ENCODE measurements at regions not wholly inside any gene's neighbourhood (a gene's known extent, or its start where the extent isn't known, plus 50 kb on each side); places are given as distances from the start of the nearest gene placed in this dataset.

- TF ChIP-seq MAX (IDR thresholded peaks at IDR 0.05; ENCODE audit: low read depth) (no peak), YY1 (IDR thresholded peaks at IDR 0.05; ENCODE audit: low read depth) (no peak), GATA2 (CRISPR knock-in tag; IDR thresholded peaks at IDR 0.05) (no peak), JUND (IDR thresholded peaks at IDR 0.05) (no peak), RAD21 (IDR thresholded peaks at IDR 0.05; ENCODE audit: low read length) (no peak), TCF12 (IDR thresholded peaks at IDR 0.05) (no peak), EP300 (IDR thresholded peaks at IDR 0.05; ENCODE audit: borderline replicate concordance in 1 of 2, low read depth in 1 of 2, low read length in 1 of 2) (no peak), ELF1 (IDR thresholded peaks at IDR 0.05) (no peak), SIN3A (IDR thresholded peaks at IDR 0.05; ENCODE audit: borderline replicate concordance, low read depth, low read length) (no peak), NRF1 (IDR thresholded peaks at IDR 0.05; ENCODE audit: low read depth, low read length) (no peak)
These were observed 73.0 kb upstream of the SFMBT2 start (continued) for GRCh38 chr10:7483848-7484247.

GRCh38 chr10:7482992-7483391, 72.2 kb upstream of the SFMBT2 start:
- Histone ChIP-seq H3K36me3 (replicated peaks in 1 of 2; ENCODE audit: control insufficient read depth in 1 of 2, insufficient read depth in 2 of 2, low read length in 1 of 2) (no peaks in the 10 kb centered on the region), H3K4me1 (ENCODE audit: control insufficient read depth in 1 of 2, insufficient read depth in 2 of 2, low read depth in 1 of 2, low read length in 1 of 2) (peaks cover 0 to 5% of the 10 kb centered on the region in 2 experiments; a peak in 1 of 4 replicates), H3K4me2 (no peak overlapping the region), H4K20me1 (ENCODE audit: insufficient read depth) (no peaks in the 10 kb centered on the region), H3F3A (replicated peaks; ENCODE audit: insufficient read depth) (no peaks in the 10 kb centered on the region), H3K27ac (ENCODE audit: low read depth in 2 of 2, low read length in 1 of 2) (no peak overlapping the region), H3K9me2 (no peaks in the 10 kb centered on the region), H3K79me2 (ENCODE audit: insufficient read depth) (no peaks in the 10 kb centered on the region), H3K9me3 (no peaks in the 10 kb centered on the region), H3K4me3 (ENCODE audit: low read depth in 2 of 2, low read length in 1 of 2) (no peak overlapping the region), H2AFZ (ENCODE audit: low read depth) (no peak overlapping the region), H3K27me3 (ENCODE audit: insufficient read depth) (no peaks in the 10 kb centered on the region), H3K9ac (no peak overlapping the region)
- TF ChIP-seq ZBTB33 (IDR thresholded peaks at IDR 0.05; ENCODE audit: borderline replicate concordance, low read depth) (no peak), SIN3A (IDR thresholded peaks at IDR 0.05; ENCODE audit: borderline replicate concordance, low read depth, low read length) (no peak), EZH2phosphoT487 (IDR thresholded peaks at IDR 0.05; ENCODE audit: borderline replicate concordance, low read depth) (no peak), PBX3 (IDR thresholded peaks at IDR 0.05) (no peak), CHD2 (IDR thresholded peaks at IDR 0.05; ENCODE audit: low read length, partially characterized antibody) (no peak), ELF1 (IDR thresholded peaks at IDR 0.05) (no peak), TEAD4 (IDR thresholded peaks at IDR 0.05; ENCODE audit: borderline replicate concordance, insufficient read depth) (no peak), POLR2AphosphoS5 (IDR thresholded peaks at IDR 0.05; ENCODE audit: low read depth, low read length) (no peak), USF2 (IDR thresholded peaks at IDR 0.05; ENCODE audit: borderline replicate concordance, low read depth, low read length) (no peak), FOXM1 (IDR thresholded peaks at IDR 0.05; ENCODE audit: low read depth) (no peak), SMC3 (IDR thresholded peaks at IDR 0.05; ENCODE audit: low read depth, low read length) (no peak)
- ChIA-PET CTCF (no interaction called here), POLR2A (no interaction called here)
- WGBS (ENCODE audit: low lambda C conversion rate), result 73% methylated on average over 6 of the region's 8 CpGs
- no peak for DNase-seq

Data from SK-N-SH (cell line).